Lower leg skin (tissue), 4 donors: ENCODE measurements at regions not wholly inside any gene's neighbourhood (a gene's known extent, or its start where the extent isn't known, plus 50 kb on each side); places are given as distances from the start of the nearest gene placed in this dataset.

ENCODE experiments used
- DNase-seq, 2 donors: peaks; one replicate each; pipeline ENCODE4 v3.0.0-alpha.2; 2019; ENCODE audit warnings: low spot score in 2 of 2
- H3K4me3 ChIP-seq: fragments of 200-600 bp; sonication (generic); 2 replicates; pipeline ENCODE4 v1.5.1; 2017; ENCODE audit warnings: mild to moderate bottlenecking, low read depth; ENCODE audit not compliant: poor library complexity, severe bottlenecking
- CTCF ChIP-seq, 3 donors: fragments of 450-650 bp; IDR thresholded peaks; one replicate each; pipeline ENCODE4 v1.5.1; 2016; ENCODE audit warnings: antibody characterized with exemption in 3 of 3, mild to moderate bottlenecking in 3 of 3, moderate library complexity in 2 of 3
- POLR2A ChIP-seq, 2 donors: fragments of 450-650 bp; IDR thresholded peaks; one replicate each; pipeline ENCODE4 v1.6.1; 2016 to 2017; ENCODE audit warnings: antibody characterized with exemption in 2 of 2, mild to moderate bottlenecking in 1 of 2, moderate library complexity in 1 of 2
- WGBS, 2 donors: methylation state at CpG; one replicate each; pipeline ENCODE4 v1.1.5; 2018; 5-methylcytosine and 5-hydroxymethylcytosine counted together
- intact Hi-C: fragments of 100-400 bp; cut with DNase I; formaldehyde crosslinking; loops from one replicate; pipeline ENCODE4 v1.15.0; 2023; ENCODE audit warnings: low total_unique reads

GRCh38 chr6:1015825-1016224, 296.1 kb upstream of the FOXQ1 start:
- no peak overlapping the region for H3K4me3 ChIP-seq
- intact Hi-C loops, result no loop called here
- no peak for TF ChIP-seq CTCF (IDR thresholded peaks at IDR 0.05)
- TF ChIP-seq POLR2A (IDR thresholded peaks at IDR 0.05), result no peak
- no peak for DNase-seq

- 38% methylated on average over 2 of the region's 2 CpGs for WGBS, 2 donors
- H3K4me3 ChIP-seq, result no peak overlapping the region
- intact Hi-C loops, result no loop called here
- no peak for TF ChIP-seq POLR2A (IDR thresholded peaks at IDR 0.05)
- TF ChIP-seq CTCF (IDR thresholded peaks at IDR 0.05), result no peak
- DNase-seq, result no peak
Measured at GRCh38 chr6:1014431-1014807, 297.5 kb upstream of the FOXQ1 start.

GRCh38 chr6:1013656-1014430, 298.1 kb upstream of the FOXQ1 start:
- 54 to 57% methylated on average over 7 of the region's 7 CpGs for WGBS, 2 donors
- intact Hi-C loops, result no loop called here
- TF ChIP-seq CTCF (IDR thresholded peaks at IDR 0.05) (no peak), POLR2A (IDR thresholded peaks at IDR 0.05) (no peak)
- no peak overlapping the region for H3K4me3 ChIP-seq
- no peak for DNase-seq

- 93 to 100% methylated on average over 1 of the region's 1 CpG for WGBS, 2 donors
Measured at GRCh38 chr6:1009103-1009502, 302.8 kb upstream of the FOXQ1 start.

GRCh38 chr6:1007159-1007558, 304.7 kb upstream of the FOXQ1 start:
- no peak overlapping the region for H3K4me3 ChIP-seq
- DNase-seq, result no peak
- WGBS, 2 donors, result 92 to 94% methylated on average over 4 of the region's 4 CpGs
- intact Hi-C loops, result no loop called here
- TF ChIP-seq CTCF (IDR thresholded peaks at IDR 0.05), result no peak
- no peak for TF ChIP-seq POLR2A (IDR thresholded peaks at IDR 0.05)

More at GRCh38 chr6:1009103-1009502, 302.8 kb upstream of the FOXQ1 start:
- intact Hi-C loops, result no loop called here
- DNase-seq, result no peak
- TF ChIP-seq CTCF (IDR thresholded peaks at IDR 0.05), result no peak
- TF ChIP-seq POLR2A (IDR thresholded peaks at IDR 0.05), result no peak
- no peak overlapping the region for H3K4me3 ChIP-seq
